Mononuclear cell (primary cell): ENCODE measurements at regions not wholly inside any gene's neighbourhood (a gene's known extent, or its start where the extent isn't known, plus 50 kb on each side); places are given as distances from the start of the nearest gene placed in this dataset.

Experiments used
- H3K27me3 ChIP-seq: 2 replicates; pipeline ENCODE4 v1.6.0; 2011; ENCODE audit warnings: low read length, control low read depth; ENCODE audit not compliant: insufficient read depth
- H3K4me1 ChIP-seq: 2 replicates; pipeline ENCODE4 v1.5.1; 2011; ENCODE audit warnings: mild to moderate bottlenecking, low read length, control low read depth; ENCODE audit not compliant: insufficient read depth
- H3K4me3 ChIP-seq: 2 replicates; pipeline ENCODE4 v1.5.1; 2011; ENCODE audit warnings: mild to moderate bottlenecking, low read length, moderate library complexity
- H3K9me3 ChIP-seq: 2 replicates; pipeline ENCODE4 v1.5.1; 2011; ENCODE audit warnings: low read depth, mild to moderate bottlenecking, control low read depth, low read length

- Histone ChIP-seq H3K4me1 (peaks cover 17% of the 10 kb centered on the region), H3K4me3 (no peak overlapping the region), H3K27me3 (no peaks in the 10 kb centered on the region), H3K9me3 (no peaks in the 10 kb centered on the region)
These were observed 164.3 kb upstream of the RAB4A start for GRCh38 chr1:229106526-229107125.

GRCh38 chr1:229107304-229107815, 163.6 kb upstream of the RAB4A start:
- Histone ChIP-seq H3K9me3 (no peaks in the 10 kb centered on the region), H3K4me1 (peaks cover 17% of the 10 kb centered on the region), H3K4me3 (no peak overlapping the region), H3K27me3 (no peaks in the 10 kb centered on the region)

- Histone ChIP-seq H3K27me3 (no peaks in the 10 kb centered on the region), H3K9me3 (no peaks in the 10 kb centered on the region), H3K4me3 (no peak overlapping the region), H3K4me1 (peaks cover 17% of the 10 kb centered on the region)
These were observed 162.9 kb upstream of the RAB4A start for GRCh38 chr1:229107972-229108371.

GRCh38 chr1:229108598-229109201, 162.2 kb upstream of the RAB4A start:
- Histone ChIP-seq H3K4me3 (no peak overlapping the region), H3K27me3 (no peaks in the 10 kb centered on the region), H3K4me1 (peaks cover 17% of the 10 kb centered on the region), H3K9me3 (no peaks in the 10 kb centered on the region)

GRCh38 chr1:229109320-229109761, 161.6 kb upstream of the RAB4A start:
- H3K9me3 ChIP-seq, result no peaks in the 10 kb centered on the region
- H3K4me3 ChIP-seq, result no peak overlapping the region
- peaks cover 17% of the 10 kb centered on the region for H3K4me1 ChIP-seq
- H3K27me3 ChIP-seq, result no peaks in the 10 kb centered on the region

- Histone ChIP-seq H3K9me3 (no peaks in the 10 kb centered on the region), H3K4me3 (no peak overlapping the region), H3K4me1 (peaks cover 17% of the 10 kb centered on the region), H3K27me3 (no peaks in the 10 kb centered on the region)
These were observed 159.9 kb upstream of the RAB4A start for GRCh38 chr1:229110986-229111385.

GRCh38 chr1:229111703-229112319, 159.1 kb upstream of the RAB4A start:
- H3K4me3 ChIP-seq, result no peak overlapping the region

GRCh38 chr1:229112832-229113548, 157.9 kb upstream of the RAB4A start:
- Histone ChIP-seq H3K4me1 (peaks cover 18% of the 10 kb centered on the region), H3K27me3 (no peaks in the 10 kb centered on the region), H3K4me3 (no peak overlapping the region)

More at GRCh38 chr1:229111703-229112319, 159.1 kb upstream of the RAB4A start:
- H3K27me3 ChIP-seq, result no peaks in the 10 kb centered on the region
- no peaks in the 10 kb centered on the region for H3K9me3 ChIP-seq
- peaks cover 17% of the 10 kb centered on the region for H3K4me1 ChIP-seq

GRCh38 chr1:229114315-229114714, 156.6 kb upstream of the RAB4A start:
- no peaks in the 10 kb centered on the region for H3K9me3 ChIP-seq
- no peak overlapping the region for H3K4me3 ChIP-seq
- no peaks in the 10 kb centered on the region for H3K27me3 ChIP-seq
- H3K4me1 ChIP-seq, result peaks cover 11% of the 10 kb centered on the region

More at GRCh38 chr1:229112832-229113548, 157.9 kb upstream of the RAB4A start:
- H3K9me3 ChIP-seq, result no peaks in the 10 kb centered on the region

GRCh38 chr1:229114850-229115365, 156.0 kb upstream of the RAB4A start:
- Histone ChIP-seq H3K27me3 (no peaks in the 10 kb centered on the region), H3K4me1 (peaks cover 6% of the 10 kb centered on the region), H3K9me3 (no peaks in the 10 kb centered on the region), H3K4me3 (no peak overlapping the region)

- peaks cover 6% of the 10 kb centered on the region for H3K4me1 ChIP-seq
- H3K4me3 ChIP-seq, result no peak overlapping the region
- H3K27me3 ChIP-seq, result no peaks in the 10 kb centered on the region
These were observed 154.8 kb upstream of the RAB4A start for GRCh38 chr1:229116114-229116513.

GRCh38 chr1:229117664-229118300, 153.1 kb upstream of the RAB4A start:
- H3K9me3 ChIP-seq, result no peaks in the 10 kb centered on the region
- peaks cover 6% of the 10 kb centered on the region for H3K4me1 ChIP-seq

More at GRCh38 chr1:229116114-229116513, 154.8 kb upstream of the RAB4A start:
- H3K9me3 ChIP-seq, result no peaks in the 10 kb centered on the region

GRCh38 chr1:229118477-229119061, 152.3 kb upstream of the RAB4A start:
- no peaks in the 10 kb centered on the region for H3K9me3 ChIP-seq
- H3K4me3 ChIP-seq, result no peak overlapping the region
- no peaks in the 10 kb centered on the region for H3K27me3 ChIP-seq
- peaks cover 6% of the 10 kb centered on the region for H3K4me1 ChIP-seq

More at GRCh38 chr1:229117664-229118300, 153.1 kb upstream of the RAB4A start:
- no peaks in the 10 kb centered on the region for H3K27me3 ChIP-seq
- H3K4me3 ChIP-seq, result no peak overlapping the region

GRCh38 chr1:229119161-229119560, 151.8 kb upstream of the RAB4A start:
- H3K9me3 ChIP-seq, result no peaks in the 10 kb centered on the region
- peaks cover 6% of the 10 kb centered on the region for H3K4me1 ChIP-seq
- no peak overlapping the region for H3K4me3 ChIP-seq
- H3K27me3 ChIP-seq, result no peaks in the 10 kb centered on the region
